ENCODE measurements at regions not wholly inside any gene's neighbourhood (a gene's known extent, or its start where the extent isn't known, plus 50 kb on each side); places are given as distances from the start of the nearest gene placed in this dataset.

DNA sequence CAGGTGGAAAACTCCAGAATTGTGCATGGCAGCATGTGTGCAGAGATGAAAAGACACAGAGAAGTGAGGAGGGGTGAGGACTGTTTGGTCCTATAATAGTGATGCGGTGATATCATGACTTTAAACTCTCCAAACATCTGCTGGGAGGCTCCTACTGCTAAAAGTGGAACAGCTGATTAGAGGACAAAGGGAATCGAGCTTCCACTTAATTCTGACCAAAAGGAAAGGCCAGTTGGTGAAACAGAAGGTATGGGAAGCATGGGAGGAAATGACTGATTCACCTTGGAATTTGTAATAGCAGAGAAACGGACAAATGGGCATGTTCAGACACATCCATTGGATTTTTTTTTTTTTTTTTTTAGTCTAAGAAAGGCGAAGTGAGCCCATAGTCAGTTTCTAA, 67.5 kb upstream of the MAMDC2 start:
- Histone ChIP-seq H4K20me1 (ENCODE audit: low read length) (no peaks in the 10 kb centered on the region), H3K27ac (ENCODE audit: low read length) (no peak overlapping the region), H3K27me3 (ENCODE audit: low read length) (no peaks in the 10 kb centered on the region), H3K79me2 (ENCODE audit: low read length) (no peaks in the 10 kb centered on the region), H3K9me3 (ENCODE audit: low read length) (no peaks in the 10 kb centered on the region), H3K9me2 (replicated peaks; ENCODE audit: low read length) (no peaks in the 10 kb centered on the region), H3K4me1 (ENCODE audit: insufficient read depth, low read length) (peaks cover 7% of the 10 kb centered on the region; the same call in 1 of the 2 replicates), H2AFZ (ENCODE audit: low read length) (peak overlapping the region; percentile 21), H3F3A (ENCODE audit: low read length, unreplicated experiment) (no peaks in the 10 kb centered on the region), H3K9ac (ENCODE audit: low read length) (no peak overlapping the region), H3K36me3 (ENCODE audit: low read depth, low read length) (no peaks in the 10 kb centered on the region), H3K4me2 (ENCODE audit: low read length) (peak overlapping the region; percentile 10; the same call in 1 of the 2 replicates), H3K4me3 (ENCODE audit: low read length) (no peak overlapping the region)
- ChIA-PET POLR2A (ENCODE audit: unreplicated experiment) (no interaction called here), CTCF (no interaction called here)
- intact Hi-C loops (cut with micrococcal nuclease) = no loop called here
- TF ChIP-seq, protein P1, sequence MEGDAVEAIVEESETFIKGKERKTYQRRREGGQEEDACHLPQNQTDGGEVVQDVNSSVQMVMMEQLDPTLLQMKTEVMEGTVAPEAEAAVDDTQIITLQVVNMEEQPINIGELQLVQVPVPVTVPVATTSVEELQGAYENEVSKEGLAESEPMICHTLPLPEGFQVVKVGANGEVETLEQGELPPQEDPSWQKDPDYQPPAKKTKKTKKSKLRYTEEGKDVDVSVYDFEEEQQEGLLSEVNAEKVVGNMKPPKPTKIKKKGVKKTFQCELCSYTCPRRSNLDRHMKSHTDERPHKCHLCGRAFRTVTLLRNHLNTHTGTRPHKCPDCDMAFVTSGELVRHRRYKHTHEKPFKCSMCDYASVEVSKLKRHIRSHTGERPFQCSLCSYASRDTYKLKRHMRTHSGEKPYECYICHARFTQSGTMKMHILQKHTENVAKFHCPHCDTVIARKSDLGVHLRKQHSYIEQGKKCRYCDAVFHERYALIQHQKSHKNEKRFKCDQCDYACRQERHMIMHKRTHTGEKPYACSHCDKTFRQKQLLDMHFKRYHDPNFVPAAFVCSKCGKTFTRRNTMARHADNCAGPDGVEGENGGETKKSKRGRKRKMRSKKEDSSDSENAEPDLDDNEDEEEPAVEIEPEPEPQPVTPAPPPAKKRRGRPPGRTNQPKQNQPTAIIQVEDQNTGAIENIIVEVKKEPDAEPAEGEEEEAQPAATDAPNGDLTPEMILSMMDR (conservative IDR thresholded peaks at IDR 0.05; ENCODE audit: low read depth, low read length) = no peak
- TF ChIP-seq EZH2phosphoT487 (IDR thresholded peaks at IDR 0.05; ENCODE audit: borderline replicate concordance, low read length) = no peak
- no peak for TF ChIP-seq EZH2 (IDR thresholded peaks at IDR 0.05; ENCODE audit: low read length, unreplicated experiment)
- DNase-seq = peak; percentile 56
- BruUV-seq (replicated peaks) = no TSS peak
- ATAC-seq = peak; percentile 18; the same call in 1 of the 2 replicates

- Histone ChIP-seq H3K4me2 (ENCODE audit: low read length) (no peak overlapping the region), H3K9me2 (replicated peaks; ENCODE audit: low read length) (no peaks in the 10 kb centered on the region), H3K9ac (ENCODE audit: low read length) (no peak overlapping the region), H3K79me2 (ENCODE audit: low read length) (no peaks in the 10 kb centered on the region), H3K4me3 (ENCODE audit: low read length) (no peak overlapping the region), H3K36me3 (ENCODE audit: low read depth, low read length) (no peaks in the 10 kb centered on the region), H3K9me3 (ENCODE audit: low read length) (no peaks in the 10 kb centered on the region), H3K4me1 (ENCODE audit: insufficient read depth, low read length) (peaks cover 7% of the 10 kb centered on the region; the same call in 1 of the 2 replicates), H3F3A (ENCODE audit: low read length, unreplicated experiment) (no peaks in the 10 kb centered on the region), H3K27ac (ENCODE audit: low read length) (no peak overlapping the region), H3K27me3 (ENCODE audit: low read length) (no peaks in the 10 kb centered on the region), H2AFZ (ENCODE audit: low read length) (no peak overlapping the region), H4K20me1 (ENCODE audit: low read length) (no peaks in the 10 kb centered on the region)
- TF ChIP-seq EZH2 (IDR thresholded peaks at IDR 0.05; ENCODE audit: low read length, unreplicated experiment) = no peak
- TF ChIP-seq, protein P1 (conservative IDR thresholded peaks at IDR 0.05; ENCODE audit: low read depth, low read length) = no peak
- TF ChIP-seq EZH2phosphoT487 (IDR thresholded peaks at IDR 0.05; ENCODE audit: borderline replicate concordance, low read length) = no peak
- DNase-seq = no peak
- ATAC-seq = no peak
- POLR2A ChIA-PET (ENCODE audit: unreplicated experiment) = no interaction called here
- intact Hi-C loops (cut with micrococcal nuclease) = no loop called here
- CTCF ChIA-PET = no interaction called here
- no TSS peak for BruUV-seq (replicated peaks)
Measured at GRCh38 chr9:69980041-69980440, 63.6 kb upstream of the MAMDC2 start.

GRCh38 chr9:69980591-69980990, 63.1 kb upstream of the MAMDC2 start:
- H3K4me2 ChIP-seq (ENCODE audit: low read length) = no peak overlapping the region
- POLR2A ChIA-PET (ENCODE audit: unreplicated experiment) = no interaction called here
- H2AFZ ChIP-seq (ENCODE audit: low read length) = no peak overlapping the region
- no peaks in the 10 kb centered on the region for H4K20me1 ChIP-seq (ENCODE audit: low read length)
- no peaks in the 10 kb centered on the region for H3K27me3 ChIP-seq (ENCODE audit: low read length)
- no peak overlapping the region for H3K4me3 ChIP-seq (ENCODE audit: low read length)
- ATAC-seq (no peak), DNase-seq (no peak)
- H3K4me1 ChIP-seq (ENCODE audit: insufficient read depth, low read length) = peaks cover 7% of the 10 kb centered on the region; the same call in 1 of the 2 replicates
- intact Hi-C loops (cut with micrococcal nuclease) = no loop called here
- CTCF ChIA-PET = no interaction called here
- no peaks in the 10 kb centered on the region for H3K36me3 ChIP-seq (ENCODE audit: low read depth, low read length)
- H3K27ac ChIP-seq (ENCODE audit: low read length) = no peak overlapping the region
- H3K9ac ChIP-seq (ENCODE audit: low read length) = no peak overlapping the region
- H3K9me3 ChIP-seq (ENCODE audit: low read length) = no peaks in the 10 kb centered on the region
- H3F3A ChIP-seq (ENCODE audit: low read length, unreplicated experiment) = no peaks in the 10 kb centered on the region
- H3K79me2 ChIP-seq (ENCODE audit: low read length) = no peaks in the 10 kb centered on the region
- TF ChIP-seq, protein P1 (conservative IDR thresholded peaks at IDR 0.05; ENCODE audit: low read depth, low read length) = no peak
- no peak for TF ChIP-seq EZH2phosphoT487 (IDR thresholded peaks at IDR 0.05; ENCODE audit: borderline replicate concordance, low read length)
- no peak for TF ChIP-seq EZH2 (IDR thresholded peaks at IDR 0.05; ENCODE audit: low read length, unreplicated experiment)
- no peaks in the 10 kb centered on the region for H3K9me2 ChIP-seq (replicated peaks; ENCODE audit: low read length)
- no TSS peak for BruUV-seq (replicated peaks)

All from PC-3 (cell line).